Caco-2 (cell line): ENCODE measurements at regions not wholly inside any gene's neighbourhood (a gene's known extent, or its start where the extent isn't known, plus 50 kb on each side); places are given as distances from the start of the nearest gene placed in this dataset.

Source experiments
- BruUV-seq: library from RNA; stranded (reverse); fragments of 400-500 nt; replicated peaks from 2 replicates; lab custom pipeline; 2021; lab: Mats Ljungman, UMichigan
- CTCF ChIA-PET: fragments of 300-600 bp; sonication (Branson Sonifier 250); formaldehyde crosslinking; loops from one replicate; lab custom pipeline; 2022; ENCODE audit warnings: antibody characterized with exemption; lab: Charles Lee
- POLR2A ChIA-PET: fragments of 300-600 bp; sonication (Branson Sonifier 250); formaldehyde crosslinking; loops from one replicate; lab custom pipeline; 2022; ENCODE audit warnings: antibody characterized with exemption; lab: Charles Lee
- DNase-seq, 2 experiments: peaks; one replicate each; pipeline versions ENCODE4 v3.0.0 to v3.0.0-alpha.2; 2020 to 2022
- H3K27me3 ChIP-seq: replicated peaks from 2 replicates; pipeline ENCODE4 v1.6.0; 2011; ENCODE audit warnings: low read length; ENCODE audit not compliant: control insufficient read depth, insufficient read depth
- H3K36me3 ChIP-seq: 2 replicates; pipeline ENCODE4 v1.5.1; 2011; ENCODE audit warnings: low read length; ENCODE audit not compliant: control insufficient read depth, insufficient read depth
- H3K4me1 ChIP-seq: fragments of 250-450 bp; sonication (Bioruptor Pico); 2 replicates; pipeline ENCODE4 v1.5.1; 2020; ENCODE audit warnings: mild to moderate bottlenecking
- H3K4me3 ChIP-seq: 2 replicates; pipeline ENCODE4 v1.5.1; 2011; ENCODE audit warnings: low read depth, mild to moderate bottlenecking, control low read depth, low read length
- H3K9me3 ChIP-seq: fragments of 250-450 bp; sonication (Bioruptor Pico); 2 replicates; pipeline ENCODE4 v1.5.1; 2020; ENCODE audit warnings: mild to moderate bottlenecking, moderate library complexity
- H3K27ac Mint-ChIP-seq: one replicate; pipeline ENCODE4 v1.8.0; 2022; ENCODE audit warnings: mixed read lengths; ENCODE audit not compliant: unreplicated experiment
- H3K27me3 Mint-ChIP-seq: one replicate; pipeline ENCODE4 v1.8.0; 2022; ENCODE audit warnings: mixed read lengths; ENCODE audit not compliant: insufficient read depth, unreplicated experiment
- H3K36me3 Mint-ChIP-seq: one replicate; pipeline ENCODE4 v1.8.0; 2022; ENCODE audit warnings: mild to moderate bottlenecking, mixed read lengths; ENCODE audit not compliant: insufficient read depth, unreplicated experiment
- H3K4me1 Mint-ChIP-seq: one replicate; pipeline ENCODE4 v1.8.0; 2022; ENCODE audit warnings: low read depth, mixed read lengths; ENCODE audit not compliant: unreplicated experiment
- H3K4me3 Mint-ChIP-seq: one replicate; pipeline ENCODE4 v1.8.0; 2022; ENCODE audit warnings: mild to moderate bottlenecking, moderate library complexity, mixed read lengths; ENCODE audit not compliant: unreplicated experiment
- H3K9me3 Mint-ChIP-seq: one replicate; pipeline ENCODE4 v1.8.0; 2022; ENCODE audit warnings: mixed read lengths; ENCODE audit not compliant: unreplicated experiment
- CTCF ChIP-seq, 2 experiments: fragments of 200-600 bp in 1 of 2; IDR thresholded peaks; 1 replicate in 1 of 2; 2 replicates in 1 of 2; pipeline versions ENCODE4 v1.5.1 to v1.8.0; 2011 to 2022; ENCODE audit warnings: antibody characterized with exemption in 1 of 2, control low read depth in 1 of 2, inconsistent platforms in 1 of 2, low read depth in 1 of 2, low read length in 1 of 2, mild to moderate bottlenecking in 1 of 2, moderate library complexity in 1 of 2; ENCODE audit not compliant: insufficient read depth in 1 of 2, severe bottlenecking in 1 of 2, unreplicated experiment in 1 of 2
- intact Hi-C: fragments of 100-400 bp; cut with micrococcal nuclease; formaldehyde crosslinking; loops from one replicate; pipeline ENCODE4 v1.10.0; 2022; ENCODE audit not compliant: unreplicated experiment

- Histone ChIP-seq H3K4me3 (no peak overlapping the region), H3K4me1 (no peaks in the 10 kb centered on the region), H3K9me3 (no peaks in the 10 kb centered on the region; the same call in 1 of the 2 replicates), H3K27me3 (no peaks in the 10 kb centered on the region), H3K36me3 (no peaks in the 10 kb centered on the region)
- no peak overlapping the region for H3K4me3 Mint-ChIP-seq
- POLR2A ChIA-PET: no interaction called here
- H3K27me3 Mint-ChIP-seq: no peaks in the 10 kb centered on the region
- CTCF ChIA-PET: no interaction called here
- H3K9me3 Mint-ChIP-seq: peaks cover 36% of the 10 kb centered on the region
- no peak for TF ChIP-seq CTCF (IDR thresholded peaks at IDR 0.05; ENCODE audit: insufficient read depth in 1 of 2, low read depth in 1 of 2, low read length in 1 of 2, severe bottlenecking in 1 of 2, unreplicated experiment in 1 of 2)
- H3K4me1 Mint-ChIP-seq: no peaks in the 10 kb centered on the region
- H3K36me3 Mint-ChIP-seq: no peaks in the 10 kb centered on the region
- no peak for DNase-seq
- no peak overlapping the region for H3K27ac Mint-ChIP-seq
- no TSS peak for BruUV-seq
- intact Hi-C loops: no loop called here
Observed at GRCh38 chr11:42145311-42145710, 685.9 kb upstream of the LRRC4C start.

- Mint-ChIP-seq H3K9me3 (no peaks in the 10 kb centered on the region), H3K4me1 (no peaks in the 10 kb centered on the region), H3K27ac (no peak overlapping the region), H3K27me3 (no peaks in the 10 kb centered on the region), H3K36me3 (no peaks in the 10 kb centered on the region), H3K4me3 (no peak overlapping the region)
- no peak for DNase-seq
- intact Hi-C loops: no loop called here
- Histone ChIP-seq H3K4me3 (no peak overlapping the region), H3K36me3 (no peaks in the 10 kb centered on the region), H3K27me3 (no peaks in the 10 kb centered on the region), H3K4me1 (no peaks in the 10 kb centered on the region), H3K9me3 (no peaks in the 10 kb centered on the region; the same call in 1 of the 2 replicates)
- ChIA-PET CTCF (no interaction called here), POLR2A (no interaction called here)
- TF ChIP-seq CTCF (IDR thresholded peaks at IDR 0.05; ENCODE audit: insufficient read depth in 1 of 2, low read depth in 1 of 2, low read length in 1 of 2, severe bottlenecking in 1 of 2, unreplicated experiment in 1 of 2): no peak
- no TSS peak for BruUV-seq
Observed at GRCh38 chr11:42161886-42162285, 702.4 kb upstream of the LRRC4C start.

GRCh38 chr11:42169191-42169590, 709.7 kb upstream of the LRRC4C start:
- H3K4me1 ChIP-seq: no peaks in the 10 kb centered on the region
- no peak for TF ChIP-seq CTCF (IDR thresholded peaks at IDR 0.05; ENCODE audit: insufficient read depth in 1 of 2, low read depth in 1 of 2, low read length in 1 of 2, severe bottlenecking in 1 of 2, unreplicated experiment in 1 of 2)
- Mint-ChIP-seq H3K27ac (no peak overlapping the region), H3K27me3 (no peaks in the 10 kb centered on the region), H3K36me3 (no peaks in the 10 kb centered on the region), H3K4me3 (no peak overlapping the region), H3K9me3 (peaks cover 15% of the 10 kb centered on the region), H3K4me1 (no peaks in the 10 kb centered on the region)
- H3K4me3 ChIP-seq: no peak overlapping the region
- CTCF ChIA-PET: no interaction called here
- H3K27me3 ChIP-seq: no peaks in the 10 kb centered on the region
- no peaks in the 10 kb centered on the region for H3K9me3 ChIP-seq
- no peak for DNase-seq
- intact Hi-C loops: no loop called here
- H3K36me3 ChIP-seq: no peaks in the 10 kb centered on the region
- no TSS peak for BruUV-seq
- POLR2A ChIA-PET: no interaction called here
